HG03280 (cell line): ENCODE measurements at regions not wholly inside any gene's neighbourhood (a gene's known extent, or its start where the extent isn't known, plus 50 kb on each side); places are given as distances from the start of the nearest gene placed in this dataset.
A peak's percentile ranks its signal among the peaks of the same experiment; 100 is the strongest.
"Not testable (repeated sequence)": the region's sequence is repeated elsewhere in the genome, so short reads cannot be mapped to it uniquely, and the experiment has no call there.

Experiments used
- ATAC-seq: cut with Tn5 transposase; IDR thresholded peaks from one replicate; pipeline ENCODE4 v1.9.1; 2021; ENCODE audit warnings: mild to moderate bottlenecking, moderate library complexity; ENCODE audit not compliant: unreplicated experiment

GRCh38 chr2:7094231-7094741 is 177.1 kb downstream of the RNF144A start:
- no peak for ATAC-seq

GRCh38 chr2:7096726-7097352 is 179.6 kb downstream of the RNF144A start:
- ATAC-seq, result no peak

- ATAC-seq, result peak; percentile 93
These were observed 180.2 kb downstream of the RNF144A start for GRCh38 chr2:7097353-7097895.

- ATAC-seq, result no peak
These were observed 181.6 kb downstream of the RNF144A start for GRCh38 chr2:7098816-7099215.

- not testable (repeated sequence) for ATAC-seq
These were observed 182.5 kb downstream of the RNF144A start for GRCh38 chr2:7099687-7100086.

GRCh38 chr2:7102826-7103225 is 185.6 kb downstream of the RNF144A start:
- no peak for ATAC-seq

- ATAC-seq, result no peak
These were observed 191.8 kb downstream of the RNF144A start for GRCh38 chr2:7108792-7109532.

GRCh38 chr2:7109533-7109885 is 192.3 kb downstream of the RNF144A start:
- no peak for ATAC-seq

GRCh38 chr2:7111626-7112025 is 194.4 kb downstream of the RNF144A start:
- ATAC-seq, result no peak

GRCh38 chr2:7115364-7115763 is 198.2 kb downstream of the RNF144A start:
- ATAC-seq, result no peak

- ATAC-seq, result no peak
These were observed 198.7 kb downstream of the RNF144A start for GRCh38 chr2:7115906-7116305.

- ATAC-seq, result no peak
These were observed 199.3 kb downstream of the RNF144A start for GRCh38 chr2:7116511-7116910.

GRCh38 chr2:7117076-7117475 is 199.9 kb downstream of the RNF144A start:
- ATAC-seq, result no peak

- no peak for ATAC-seq
These were observed 201.5 kb downstream of the RNF144A start for GRCh38 chr2:7118606-7119131.

- no peak for ATAC-seq
These were observed 202.1 kb downstream of the RNF144A start for GRCh38 chr2:7119132-7119835.

GRCh38 chr2:7121851-7122250 is 204.6 kb downstream of the RNF144A start:
- ATAC-seq, result no peak

- no peak for ATAC-seq
These were observed 209.9 kb downstream of the RNF144A start for GRCh38 chr2:7127156-7127555.

- no peak for ATAC-seq
These were observed 210.5 kb downstream of the RNF144A start for GRCh38 chr2:7127687-7128086.

GRCh38 chr2:7131261-7131660 is 214.0 kb downstream of the RNF144A start:
- no peak for ATAC-seq

- no peak for ATAC-seq
These were observed 215.5 kb downstream of the RNF144A start for GRCh38 chr2:7132753-7133152.

GRCh38 chr2:7133521-7133920 is 216.3 kb downstream of the RNF144A start:
- no peak for ATAC-seq
